HuH-7 (cell line): ENCODE measurements at regions not wholly inside any gene's neighbourhood (a gene's known extent, or its start where the extent isn't known, plus 50 kb on each side); places are given as distances from the start of the nearest gene placed in this dataset.

Experiments
- DNase-seq: peaks from one replicate; pipeline ENCODE4 v3.0.0; 2011; ENCODE audit warnings: low spot score

GRCh38 chr1:188050250-188050649 is 1221.5 kb downstream of the PLA2G4A start:
- DNase-seq = no peak

- no peak for DNase-seq
Measured at GRCh38 chr1:188056011-188056410, 1227.3 kb downstream of the PLA2G4A start.

- DNase-seq = no peak
Measured at GRCh38 chr1:188058801-188059200, 1230.1 kb downstream of the PLA2G4A start.

GRCh38 chr1:188061881-188062280 is 1233.1 kb downstream of the PLA2G4A start:
- DNase-seq = no peak

GRCh38 chr1:188062456-188062855 is 1233.7 kb downstream of the PLA2G4A start:
- DNase-seq = no peak

GRCh38 chr1:188065917-188066316 is 1237.2 kb downstream of the PLA2G4A start:
- DNase-seq = no peak

GRCh38 chr1:188070848-188071247 is 1242.1 kb downstream of the PLA2G4A start:
- no peak for DNase-seq

GRCh38 chr1:188089015-188089414 is 1260.3 kb downstream of the PLA2G4A start:
- no peak for DNase-seq

- no peak for DNase-seq
Measured at GRCh38 chr1:188089461-188089860, 1260.7 kb downstream of the PLA2G4A start.

- no peak for DNase-seq
Measured at GRCh38 chr1:188096521-188096920, 1267.8 kb downstream of the PLA2G4A start.

GRCh38 chr1:188117436-188117835 is 1288.7 kb downstream of the PLA2G4A start:
- no peak for DNase-seq

GRCh38 chr1:188122646-188123045 is 1293.9 kb downstream of the PLA2G4A start:
- no peak for DNase-seq

- no peak for DNase-seq
Measured at GRCh38 chr1:188127507-188127906, 1298.8 kb downstream of the PLA2G4A start.

GRCh38 chr1:188128761-188129160 is 1300.0 kb downstream of the PLA2G4A start:
- no peak for DNase-seq

- no peak for DNase-seq
Measured at GRCh38 chr1:188129856-188130838, 1301.4 kb downstream of the PLA2G4A start.

- DNase-seq = no peak
Measured at GRCh38 chr1:188137221-188137620, 1308.5 kb downstream of the PLA2G4A start.

- DNase-seq = no peak
Measured at GRCh38 chr1:188140958-188141357, 1312.2 kb downstream of the PLA2G4A start.

GRCh38 chr1:188154196-188154595 is 1325.4 kb downstream of the PLA2G4A start:
- no peak for DNase-seq

- DNase-seq = no peak
Measured at GRCh38 chr1:188154761-188155160, 1326.0 kb downstream of the PLA2G4A start.

GRCh38 chr1:188155261-188155660 is 1326.5 kb downstream of the PLA2G4A start:
- no peak for DNase-seq

GRCh38 chr1:188164459-188164858 is 1335.7 kb downstream of the PLA2G4A start:
- no peak for DNase-seq

GRCh38 chr1:188166654-188167053 is 1337.9 kb downstream of the PLA2G4A start:
- DNase-seq = no peak

- DNase-seq = no peak
Measured at GRCh38 chr1:188169971-188170370, 1341.2 kb downstream of the PLA2G4A start.

- no peak for DNase-seq
Measured at GRCh38 chr1:188170411-188170810, 1341.7 kb downstream of the PLA2G4A start.
